ENCODE measurements at regions not wholly inside any gene's neighbourhood (a gene's known extent, or its start where the extent isn't known, plus 50 kb on each side); places are given as distances from the start of the nearest gene placed in this dataset.

DNA sequence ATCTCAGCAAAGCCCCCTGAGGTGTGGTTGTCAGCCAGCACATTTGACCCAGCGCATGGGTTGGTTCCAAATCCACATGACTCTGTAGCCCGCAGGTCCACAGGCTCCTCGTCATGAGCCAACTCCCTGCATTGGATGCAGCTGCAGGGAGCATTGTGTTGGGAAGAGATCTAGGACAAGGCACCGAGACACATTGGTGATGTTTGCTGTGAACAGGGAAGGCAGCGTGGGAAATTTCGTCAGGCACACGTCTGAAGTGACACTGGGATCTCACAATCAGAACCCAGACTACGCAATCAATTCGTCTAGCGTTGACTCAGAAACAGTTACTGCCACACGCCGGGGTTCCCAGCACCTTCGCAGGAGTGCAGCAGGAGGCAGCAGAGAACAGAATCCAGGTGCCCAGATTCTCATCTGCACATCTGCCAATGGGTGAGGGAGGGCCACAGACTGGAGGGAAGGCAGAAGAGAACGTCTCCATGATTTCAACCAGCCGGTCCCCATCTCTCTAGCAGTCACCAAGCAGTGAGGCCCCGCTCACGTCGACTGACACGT is 177.0 kb downstream of the TTLL2 start:
- TF ChIP-seq, protein P1, sequence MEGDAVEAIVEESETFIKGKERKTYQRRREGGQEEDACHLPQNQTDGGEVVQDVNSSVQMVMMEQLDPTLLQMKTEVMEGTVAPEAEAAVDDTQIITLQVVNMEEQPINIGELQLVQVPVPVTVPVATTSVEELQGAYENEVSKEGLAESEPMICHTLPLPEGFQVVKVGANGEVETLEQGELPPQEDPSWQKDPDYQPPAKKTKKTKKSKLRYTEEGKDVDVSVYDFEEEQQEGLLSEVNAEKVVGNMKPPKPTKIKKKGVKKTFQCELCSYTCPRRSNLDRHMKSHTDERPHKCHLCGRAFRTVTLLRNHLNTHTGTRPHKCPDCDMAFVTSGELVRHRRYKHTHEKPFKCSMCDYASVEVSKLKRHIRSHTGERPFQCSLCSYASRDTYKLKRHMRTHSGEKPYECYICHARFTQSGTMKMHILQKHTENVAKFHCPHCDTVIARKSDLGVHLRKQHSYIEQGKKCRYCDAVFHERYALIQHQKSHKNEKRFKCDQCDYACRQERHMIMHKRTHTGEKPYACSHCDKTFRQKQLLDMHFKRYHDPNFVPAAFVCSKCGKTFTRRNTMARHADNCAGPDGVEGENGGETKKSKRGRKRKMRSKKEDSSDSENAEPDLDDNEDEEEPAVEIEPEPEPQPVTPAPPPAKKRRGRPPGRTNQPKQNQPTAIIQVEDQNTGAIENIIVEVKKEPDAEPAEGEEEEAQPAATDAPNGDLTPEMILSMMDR (IDR thresholded peaks at IDR 0.05; ENCODE audit: low read length) = no peak
- no peak for TF ChIP-seq EZH2 (IDR thresholded peaks at IDR 0.05; ENCODE audit: borderline replicate concordance, low read length)

All from OCI-LY1 (cell line).